Vagina (tissue), 2 donors: ENCODE measurements at regions not wholly inside any gene's neighbourhood (a gene's known extent, or its start where the extent isn't known, plus 50 kb on each side); places are given as distances from the start of the nearest gene placed in this dataset.

Source experiments
- CTCF ChIP-seq, 3 experiments: fragments of 450-650 bp in 2 of 3; fragments of 200-600 bp in 1 of 3; sonication (generic) in 1 of 3; IDR thresholded peaks; one replicate each; pipeline ENCODE4 v1.5.1; 2017 to 2019; ENCODE audit warnings: antibody characterized with exemption in 3 of 3, mild to moderate bottlenecking in 2 of 3, moderate library complexity in 2 of 3
- POLR2A ChIP-seq, 2 donors: fragments of 450-650 bp; IDR thresholded peaks; one replicate each; pipeline ENCODE4 v1.6.1; 2017; ENCODE audit warnings: antibody characterized with exemption in 2 of 2, mild to moderate bottlenecking in 2 of 2, moderate library complexity in 2 of 2

GRCh38 chr6:48866682-48867081, 596.4 kb downstream of the MMUT start:
- TF ChIP-seq CTCF (IDR thresholded peaks at IDR 0.05) (no peak), POLR2A (IDR thresholded peaks at IDR 0.05) (no peak)
